ENCODE measurements at regions not wholly inside any gene's neighbourhood (a gene's known extent, or its start where the extent isn't known, plus 50 kb on each side); places are given as distances from the start of the nearest gene placed in this dataset.
A peak's percentile ranks its signal among the peaks of the same experiment; 100 is the strongest.

DNA sequence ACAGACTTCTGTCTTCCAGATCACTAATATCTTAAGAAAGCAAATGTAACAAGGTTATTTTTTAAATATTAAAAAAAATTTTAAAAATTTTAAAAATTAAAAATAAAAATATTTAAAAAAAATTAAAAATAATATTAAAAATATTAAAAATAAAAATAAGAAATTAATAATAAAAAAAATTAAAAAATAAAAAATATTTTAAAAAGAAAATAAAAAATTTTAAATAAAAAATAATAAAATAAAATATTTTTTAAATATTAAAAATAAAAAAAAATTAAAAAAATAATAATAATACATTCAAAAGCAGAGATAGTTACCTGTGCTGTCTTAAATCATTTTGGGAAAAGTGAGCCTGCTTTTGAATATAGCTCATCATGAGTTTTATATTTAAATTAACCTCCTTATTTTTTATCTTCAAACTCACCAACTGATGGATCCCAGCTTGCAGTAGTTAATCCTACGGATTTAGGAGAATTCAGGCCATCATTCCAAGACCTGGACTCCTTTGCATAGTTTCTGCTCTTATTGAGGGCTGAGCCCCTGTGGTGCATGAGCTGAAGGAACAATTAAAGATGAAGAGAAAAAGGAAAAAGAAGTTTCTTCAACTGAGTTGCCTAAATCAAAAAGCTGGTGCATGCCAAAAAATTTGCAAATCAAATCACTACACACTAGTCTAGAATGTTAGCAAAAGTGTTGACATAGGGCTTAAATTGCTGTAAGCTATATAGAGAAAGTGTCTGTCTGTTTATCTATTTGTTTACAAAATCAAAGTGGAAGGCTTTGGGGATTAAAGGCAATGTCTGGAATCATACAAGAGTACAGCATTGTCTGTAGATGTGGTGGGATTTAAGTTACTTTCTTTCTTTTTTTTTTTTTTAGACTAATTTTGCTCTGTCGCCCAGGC lies 50.5 kb upstream of the ZNF438 start:
- DNase-seq, result no peak

DNA sequence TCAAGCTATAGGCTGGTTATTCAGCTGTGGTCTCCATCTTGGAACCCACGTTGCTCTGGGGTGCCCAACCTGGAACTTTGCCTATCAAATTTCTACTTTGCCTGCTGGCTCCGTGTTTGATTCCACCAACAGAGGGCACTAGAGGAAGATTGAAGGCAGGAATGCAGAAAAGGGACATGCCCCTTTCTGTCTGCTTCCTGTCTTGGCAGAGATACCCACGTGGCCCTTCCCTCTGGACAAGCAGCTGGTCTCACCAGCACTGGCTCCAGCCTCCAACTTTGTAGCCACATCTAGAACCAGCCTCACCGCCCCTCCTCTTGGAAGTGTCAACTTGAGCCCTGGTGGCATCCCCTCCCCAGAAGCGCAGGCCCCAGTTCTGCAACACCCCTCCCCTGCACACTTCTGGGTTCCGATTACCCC lies 52.1 kb upstream of the ZNF438 start:
- peak; percentile 45 for DNase-seq

DNA sequence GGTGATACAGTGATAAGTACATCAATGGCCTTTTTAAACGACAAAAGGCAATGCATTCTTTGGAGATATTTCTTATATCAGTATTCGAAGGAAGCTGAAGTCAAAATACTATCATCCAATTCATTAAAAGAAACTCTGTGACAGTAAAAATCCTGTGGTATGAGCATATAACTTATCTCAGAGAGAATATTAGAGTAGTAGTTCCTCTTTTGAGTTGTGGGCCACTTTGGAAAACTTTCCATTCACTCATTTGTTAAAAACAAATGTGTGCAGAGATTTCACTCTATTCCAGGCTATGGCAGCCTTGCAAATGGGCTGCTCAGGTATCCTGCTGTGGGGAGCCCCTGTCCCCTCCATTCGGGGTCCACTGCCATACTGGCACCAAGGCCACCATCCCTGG lies 55.3 kb upstream of the ZNF438 start:
- no peak for DNase-seq

- no peak for DNase-seq
Measured at GRCh38 chr10:31087851-31088250, 56.2 kb upstream of the ZNF438 start.

- DNase-seq, result peak; percentile 68
Measured at GRCh38 chr10:31090894-31091607, 59.4 kb upstream of the ZNF438 start.

DNA sequence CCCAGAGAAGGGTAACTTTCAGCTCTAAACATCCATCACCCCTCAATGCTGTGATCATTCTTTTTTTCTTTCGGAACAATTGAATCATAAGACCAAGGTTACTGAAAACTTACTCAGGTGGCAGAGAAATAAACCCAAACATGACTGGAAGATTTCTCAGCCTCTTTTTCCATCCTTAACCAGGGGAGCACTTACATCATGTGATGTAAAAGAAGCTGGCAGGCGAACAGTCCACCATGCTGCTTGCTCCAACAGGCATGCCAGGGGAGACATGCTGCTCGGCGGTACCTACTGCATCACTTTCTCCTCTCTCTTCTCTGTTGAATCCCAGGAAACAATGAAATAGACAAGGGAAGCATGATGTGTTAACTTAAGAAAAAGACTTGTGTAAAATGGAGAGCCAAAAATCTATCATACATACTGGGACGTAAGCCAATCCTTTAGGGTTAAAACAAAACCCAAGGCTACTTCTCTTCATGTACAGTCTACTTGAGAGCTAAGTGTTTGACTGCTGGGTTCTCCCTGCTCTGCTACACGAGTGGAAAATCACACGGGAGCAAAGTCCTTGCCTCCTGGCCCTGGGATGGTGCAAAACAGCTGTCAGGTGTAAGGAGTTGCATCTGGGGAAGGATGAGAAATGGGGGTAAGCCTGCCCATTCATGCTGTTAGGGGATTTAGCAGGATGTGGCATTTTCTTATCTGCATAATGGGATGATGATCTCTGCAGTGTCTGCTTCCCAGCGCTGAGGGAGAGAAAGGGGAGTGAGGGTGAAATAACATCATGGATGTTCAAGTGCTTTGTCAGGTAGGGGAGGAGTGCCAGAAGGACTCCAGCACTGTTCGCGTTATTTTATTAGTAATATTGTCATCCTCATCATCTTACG lies 64.3 kb upstream of the ZNF438 start:
- DNase-seq, result no peak

GRCh38 chr10:31098046-31098445 lies 66.4 kb upstream of the ZNF438 start:
- no peak for DNase-seq

GRCh38 chr10:31099094-31099493 lies 67.4 kb upstream of the ZNF438 start:
- no peak for DNase-seq

GRCh38 chr10:31099664-31100063 lies 68.0 kb upstream of the ZNF438 start:
- no peak for DNase-seq

GRCh38 chr10:31100115-31100601 lies 68.5 kb upstream of the ZNF438 start:
- no peak for DNase-seq

DNA sequence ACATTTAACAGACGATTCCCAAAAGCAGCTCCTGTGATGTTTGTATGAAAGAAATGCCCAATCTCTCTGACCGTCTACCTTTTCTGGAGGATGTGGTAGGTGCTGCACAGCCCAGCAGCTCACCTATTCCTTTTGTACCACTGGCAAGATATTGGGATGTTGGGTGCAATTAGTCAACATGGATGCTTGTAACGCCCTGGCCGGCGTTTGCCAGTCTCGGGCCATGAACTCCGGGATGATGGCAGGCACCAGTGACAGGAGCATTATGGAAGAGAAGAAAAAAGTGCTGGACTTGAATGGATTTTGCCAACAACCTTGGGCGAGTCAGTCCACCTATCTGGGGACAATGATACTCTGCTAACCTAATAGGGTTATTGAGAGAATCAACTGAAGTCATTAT lies 69.0 kb upstream of the ZNF438 start:
- DNase-seq, result no peak

DNA sequence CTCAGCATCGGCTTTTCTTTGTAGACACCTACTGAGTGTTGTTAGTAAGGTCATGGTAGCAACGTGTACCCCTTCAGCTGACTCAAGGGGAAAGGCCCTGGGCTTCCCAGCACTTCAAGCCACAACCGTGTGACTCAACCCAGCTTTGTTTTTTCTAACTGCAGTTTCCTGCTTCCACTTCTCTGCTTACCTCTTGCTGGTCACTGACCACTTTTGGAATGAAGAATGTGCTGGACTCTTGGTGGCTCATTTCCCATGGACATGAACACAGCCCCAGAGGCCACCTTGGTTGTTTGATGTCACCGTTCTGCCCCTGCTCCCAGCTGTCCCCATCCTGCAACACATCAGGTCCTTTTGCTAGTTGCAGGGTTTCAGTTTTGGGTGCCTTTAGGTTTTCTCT lies 69.5 kb upstream of the ZNF438 start:
- peak; percentile 40 for DNase-seq

DNA sequence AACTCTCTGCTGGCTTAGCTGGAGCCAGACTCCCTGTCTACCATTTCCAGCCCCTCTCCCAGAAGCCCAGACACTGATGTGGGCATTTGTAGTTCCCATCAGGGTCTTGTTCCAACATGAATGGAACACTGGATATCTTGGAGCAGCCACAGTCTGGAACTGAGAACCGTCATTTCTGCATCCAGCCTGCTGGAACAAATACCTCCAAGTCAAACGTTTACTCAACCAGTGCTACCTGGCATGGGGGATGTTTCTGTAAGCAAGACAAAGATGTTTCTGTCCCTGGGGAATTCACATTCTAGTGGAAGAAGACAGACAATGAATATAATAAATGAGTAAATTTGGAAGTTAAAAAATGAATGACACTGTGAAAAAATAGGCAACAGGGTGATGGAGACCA lies 70.8 kb upstream of the ZNF438 start:
- no peak for DNase-seq

- no peak for DNase-seq
Measured at GRCh38 chr10:31103112-31103511, 71.4 kb upstream of the ZNF438 start.

- no peak for DNase-seq
Measured at GRCh38 chr10:31112961-31113360, 81.3 kb upstream of the ZNF438 start.

DNA sequence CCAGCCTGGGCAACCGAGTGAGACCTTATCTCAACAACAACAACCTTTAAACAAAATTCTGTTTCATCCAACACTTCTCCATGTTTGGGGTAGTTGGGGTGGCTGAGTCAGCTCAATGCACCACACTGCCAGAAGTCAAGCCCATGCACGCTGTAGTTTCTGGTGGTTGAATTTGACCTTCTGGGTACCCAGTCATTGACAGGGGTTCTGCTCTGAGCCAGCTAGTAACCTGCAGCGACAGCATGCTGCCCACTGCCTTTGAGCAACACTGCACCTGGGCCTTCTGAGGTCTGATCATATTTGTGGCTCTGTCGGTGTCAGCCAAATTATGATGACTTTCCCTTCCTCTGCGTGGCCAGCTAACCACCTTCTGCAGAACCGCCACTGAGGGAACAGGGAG lies 84.6 kb upstream of the ZNF438 start:
- DNase-seq, result no peak

DNA sequence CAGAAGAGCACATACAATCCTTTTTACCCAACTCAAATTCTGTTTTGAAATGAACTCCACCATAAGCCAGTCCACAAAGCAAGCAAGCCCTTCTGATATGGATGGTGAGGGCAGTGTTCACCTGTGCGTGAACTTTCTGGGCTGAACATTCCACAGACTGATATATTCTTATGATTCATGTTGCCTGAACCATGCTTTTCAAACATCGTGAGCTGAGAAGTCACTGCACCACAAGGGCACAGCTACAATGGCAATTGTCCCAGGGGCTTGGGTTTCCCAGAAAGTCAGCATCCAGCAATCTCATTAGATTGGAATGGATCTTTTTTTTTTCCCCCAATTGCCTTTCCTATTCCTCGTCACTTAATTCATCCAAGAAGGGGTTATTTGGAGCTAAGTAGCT lies 86.9 kb upstream of the ZNF438 start:
- peak; percentile 33 for DNase-seq

- DNase-seq, result no peak
Measured at GRCh38 chr10:31120392-31120791, 88.7 kb upstream of the ZNF438 start.

DNA sequence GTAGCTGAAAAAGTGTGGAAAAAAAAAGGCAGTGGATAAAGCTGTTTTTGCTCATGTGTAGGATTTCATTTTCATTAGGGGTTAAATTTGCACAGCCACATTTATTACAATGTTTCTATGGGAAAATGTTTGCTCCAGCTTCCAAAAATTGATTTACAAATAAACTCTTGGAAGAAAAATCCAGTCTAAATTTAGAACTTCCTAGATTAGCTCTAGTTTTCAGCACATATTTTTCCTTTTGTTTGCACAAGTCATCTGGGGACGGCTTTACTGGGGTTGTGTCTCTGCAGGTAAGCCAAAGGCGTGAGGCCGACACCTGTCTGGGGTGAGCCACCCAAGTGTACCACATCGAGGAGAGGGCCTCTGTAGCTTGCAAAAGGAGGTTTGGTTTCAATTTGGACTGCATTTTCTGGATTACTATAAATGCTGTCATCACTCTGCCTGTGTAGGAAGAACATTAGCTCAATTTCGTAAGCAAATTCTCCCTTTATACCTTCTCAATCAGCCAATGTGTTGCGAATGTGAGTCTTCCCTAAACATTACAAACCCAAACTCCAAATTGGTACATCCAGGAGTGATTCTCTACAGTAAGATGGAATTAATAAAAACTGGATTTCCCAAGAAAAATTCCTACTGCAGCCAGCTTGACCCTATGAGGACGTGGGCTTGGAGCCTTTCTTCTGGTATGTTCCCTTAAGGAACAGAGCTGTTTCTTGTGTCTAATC lies 89.5 kb upstream of the ZNF438 start:
- DNase-seq, result no peak

GRCh38 chr10:31121757-31122577 lies 90.3 kb upstream of the ZNF438 start:
- no peak for DNase-seq

DNA sequence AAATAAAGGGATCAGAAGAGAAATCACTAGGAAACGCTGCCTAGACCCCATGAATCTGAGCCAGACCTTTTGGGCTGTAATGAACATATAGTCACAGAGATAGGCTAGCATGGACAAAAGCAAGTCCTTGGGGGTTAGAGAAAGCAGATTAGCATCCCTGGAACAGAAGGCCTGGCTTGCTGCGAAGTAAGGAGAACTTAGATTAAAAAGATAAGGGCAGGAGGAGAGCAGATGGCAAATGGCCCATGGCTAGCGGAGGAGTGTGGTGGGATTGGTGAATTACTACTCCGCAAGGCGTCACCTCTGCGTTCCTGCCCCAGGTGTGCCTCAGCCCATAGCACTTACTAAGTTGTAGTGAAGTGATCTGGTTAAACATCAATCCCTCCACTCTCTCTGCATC lies 92.3 kb upstream of the ZNF438 start:
- no peak for DNase-seq

DNA sequence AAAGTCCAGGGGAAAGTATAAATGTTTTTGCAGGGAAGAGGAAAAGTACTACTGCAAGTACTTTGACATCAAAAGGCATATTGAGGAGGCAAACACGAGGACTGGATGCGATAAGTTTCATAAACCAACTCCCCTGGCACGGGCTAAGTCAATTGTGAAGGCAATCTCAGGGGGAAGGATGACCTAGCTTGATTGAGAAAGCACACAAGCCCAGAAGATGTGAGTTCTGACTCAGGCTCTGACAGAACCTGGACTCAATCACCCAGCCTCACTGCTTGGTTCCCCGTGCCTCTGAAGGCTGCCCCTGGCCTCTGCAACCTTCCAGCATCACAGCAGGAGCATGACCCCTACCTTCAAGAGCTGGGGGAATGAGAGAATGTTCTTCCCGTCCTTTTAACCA lies 93.2 kb upstream of the ZNF438 start:
- no peak for DNase-seq
